ENCODE measurements at regions not wholly inside any gene's neighbourhood (a gene's known extent, or its start where the extent isn't known, plus 50 kb on each side); places are given as distances from the start of the nearest gene placed in this dataset.
"Not testable (repeated sequence)": the region's sequence is repeated elsewhere in the genome, so short reads cannot be mapped to it uniquely, and the experiment has no call there.

GRCh38 chr4:49153011-49153410 lies 166.9 kb downstream of the CWH43 start:
- DNase-seq (ENCODE audit: extremely low read depth, low read depth, low spot score) = not testable (repeated sequence)

GRCh38 chr4:49154308-49155103 lies 168.4 kb downstream of the CWH43 start:
- not testable (repeated sequence) for DNase-seq (ENCODE audit: extremely low read depth, low read depth, low spot score)

GRCh38 chr4:49155270-49155669 lies 169.2 kb downstream of the CWH43 start:
- not testable (repeated sequence) for DNase-seq (ENCODE audit: extremely low read depth, low read depth, low spot score)

GRCh38 chr4:49156309-49156708 lies 170.2 kb downstream of the CWH43 start:
- not testable (repeated sequence) for DNase-seq (ENCODE audit: extremely low read depth, low read depth, low spot score)

- not testable (repeated sequence) for DNase-seq (ENCODE audit: extremely low read depth, low read depth, low spot score)
Observed at GRCh38 chr4:49157630-49158029, 171.6 kb downstream of the CWH43 start.

- not testable (repeated sequence) for DNase-seq (ENCODE audit: extremely low read depth, low read depth, low spot score)
Observed at GRCh38 chr4:49161111-49161541, 175.1 kb downstream of the CWH43 start.

GRCh38 chr4:49164916-49165315 lies 178.8 kb downstream of the CWH43 start:
- not testable (repeated sequence) for DNase-seq (ENCODE audit: extremely low read depth, low read depth, low spot score)

GRCh38 chr4:49177847-49178246 lies 191.8 kb downstream of the CWH43 start:
- not testable (repeated sequence) for DNase-seq (ENCODE audit: extremely low read depth, low read depth, low spot score)

GRCh38 chr4:49181088-49181487 lies 195.0 kb downstream of the CWH43 start:
- not testable (repeated sequence) for DNase-seq (ENCODE audit: extremely low read depth, low read depth, low spot score)

GRCh38 chr4:49211396-49212194 lies 225.5 kb downstream of the CWH43 start:
- DNase-seq (ENCODE audit: extremely low read depth, low read depth, low spot score) = not testable (repeated sequence)

GRCh38 chr4:49213250-49213649 lies 227.2 kb downstream of the CWH43 start:
- not testable (repeated sequence) for DNase-seq (ENCODE audit: extremely low read depth, low read depth, low spot score)

- DNase-seq (ENCODE audit: extremely low read depth, low read depth, low spot score) = not testable (repeated sequence)
Observed at GRCh38 chr4:49213750-49214149, 227.7 kb downstream of the CWH43 start.

- not testable (repeated sequence) for DNase-seq (ENCODE audit: extremely low read depth, low read depth, low spot score)
Observed at GRCh38 chr4:49214453-49215081, 228.5 kb downstream of the CWH43 start.

GRCh38 chr4:49215082-49215479 lies 229.0 kb downstream of the CWH43 start:
- DNase-seq (ENCODE audit: extremely low read depth, low read depth, low spot score) = not testable (repeated sequence)

- DNase-seq (ENCODE audit: extremely low read depth, low read depth, low spot score) = not testable (repeated sequence)
Observed at GRCh38 chr4:49216606-49217005, 230.5 kb downstream of the CWH43 start.

GRCh38 chr4:49217492-49217891 lies 231.4 kb downstream of the CWH43 start:
- no peak for DNase-seq (ENCODE audit: extremely low read depth, low read depth, low spot score)

GRCh38 chr4:49218094-49218493 lies 232.0 kb downstream of the CWH43 start:
- not testable (repeated sequence) for DNase-seq (ENCODE audit: extremely low read depth, low read depth, low spot score)

- not testable (repeated sequence) for DNase-seq (ENCODE audit: extremely low read depth, low read depth, low spot score)
Observed at GRCh38 chr4:49218931-49219330, 232.9 kb downstream of the CWH43 start.

- not testable (repeated sequence) for DNase-seq (ENCODE audit: extremely low read depth, low read depth, low spot score)
Observed at GRCh38 chr4:49219489-49220225, 233.6 kb downstream of the CWH43 start.

- DNase-seq (ENCODE audit: extremely low read depth, low read depth, low spot score) = no peak
Observed at GRCh38 chr4:49221209-49221608, 235.1 kb downstream of the CWH43 start.
